GM18870 (cell line): ENCODE measurements at regions not wholly inside any gene's neighbourhood (a gene's known extent, or its start where the extent isn't known, plus 50 kb on each side); places are given as distances from the start of the nearest gene placed in this dataset.

ENCODE experiments used
- ATAC-seq: cut with Tn5 transposase; IDR thresholded peaks from one replicate; pipeline ENCODE4 v1.9.1; 2021; ENCODE audit warnings: moderate library complexity; ENCODE audit not compliant: unreplicated experiment

DNA sequence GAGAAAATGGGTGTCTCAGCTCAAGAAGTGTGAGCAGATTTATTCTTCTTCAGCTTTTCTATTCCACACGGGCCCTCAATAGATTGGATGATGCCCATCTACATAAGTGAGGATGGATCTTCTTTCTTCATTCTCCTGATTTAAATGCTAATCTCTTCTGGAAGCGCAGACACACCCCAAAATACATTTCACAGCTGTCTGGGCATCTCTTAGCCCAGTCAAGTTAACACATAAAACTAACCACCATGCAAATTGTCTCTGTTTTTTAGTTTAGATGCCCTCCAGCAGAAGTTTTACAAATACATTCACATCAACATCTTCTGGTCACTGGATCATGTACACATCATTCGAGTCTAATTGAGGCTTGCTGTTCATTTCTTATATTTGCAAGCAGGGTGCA is 249.0 kb upstream of the VCX3A start:
- ATAC-seq, result no peak

DNA sequence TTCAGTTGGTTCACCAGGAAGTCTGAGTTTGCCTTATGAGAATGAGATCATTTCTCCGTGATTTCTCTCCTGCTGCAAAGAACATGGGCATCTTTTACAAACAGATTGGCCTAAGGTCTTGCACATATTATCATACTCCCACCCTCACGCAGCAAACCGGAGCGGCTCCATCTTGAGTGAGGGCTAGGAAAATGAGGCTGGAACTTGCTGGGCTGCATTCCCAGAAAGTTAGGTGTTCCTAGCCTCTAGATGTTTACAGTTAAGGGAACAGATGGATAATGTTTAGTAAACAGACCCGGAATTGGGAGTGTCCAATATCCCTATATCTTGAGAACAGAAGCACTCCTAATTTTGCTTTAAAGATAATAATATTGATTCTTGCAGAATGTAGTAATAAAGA is 247.9 kb upstream of the VCX3A start:
- ATAC-seq, result no peak

DNA sequence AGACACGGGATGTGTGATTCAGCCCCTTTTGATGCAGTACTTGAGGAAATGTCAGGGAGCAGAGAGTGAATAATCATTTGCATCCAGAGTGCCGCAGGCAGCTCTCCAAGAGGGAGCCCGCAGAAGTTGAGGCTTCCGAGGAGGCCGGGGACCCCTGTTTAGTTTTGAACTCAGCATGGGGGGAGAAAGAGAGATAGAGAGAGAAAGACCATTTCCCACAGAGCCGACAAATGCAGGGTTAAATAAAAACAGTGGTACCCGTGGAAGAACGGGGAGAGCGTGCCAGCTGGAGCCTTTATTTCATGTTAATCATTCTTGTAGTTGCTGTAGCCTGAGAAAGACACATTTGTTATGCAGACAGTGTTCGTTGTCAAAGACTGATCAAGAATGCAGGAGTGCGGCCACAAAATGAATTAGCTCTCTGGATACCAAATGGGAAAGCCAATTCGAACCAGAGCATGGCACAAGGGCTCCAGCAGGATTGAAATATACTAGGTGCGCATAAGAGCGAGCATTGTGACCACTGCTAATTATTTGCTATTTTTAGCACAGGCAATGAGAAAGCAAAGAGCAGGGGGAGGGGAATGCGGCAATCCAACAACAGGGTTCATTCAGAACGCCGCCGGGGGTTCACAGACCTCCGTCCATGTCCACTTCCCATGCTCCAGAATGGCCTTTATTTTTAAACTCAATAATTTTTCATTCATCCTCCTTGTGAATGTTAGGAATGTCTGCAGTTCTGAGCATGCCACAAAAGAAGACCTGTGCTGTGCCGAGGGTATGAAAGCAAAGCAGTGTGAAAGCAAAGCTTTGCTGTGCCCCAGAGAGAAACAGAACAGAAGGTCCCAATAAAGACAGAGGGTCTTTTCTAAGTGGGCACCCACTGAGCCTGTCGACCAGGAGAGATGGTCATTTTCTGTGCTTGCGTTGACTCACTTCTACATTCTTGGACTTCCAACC is 243.9 kb upstream of the VCX3A start:
- ATAC-seq, result no peak

DNA sequence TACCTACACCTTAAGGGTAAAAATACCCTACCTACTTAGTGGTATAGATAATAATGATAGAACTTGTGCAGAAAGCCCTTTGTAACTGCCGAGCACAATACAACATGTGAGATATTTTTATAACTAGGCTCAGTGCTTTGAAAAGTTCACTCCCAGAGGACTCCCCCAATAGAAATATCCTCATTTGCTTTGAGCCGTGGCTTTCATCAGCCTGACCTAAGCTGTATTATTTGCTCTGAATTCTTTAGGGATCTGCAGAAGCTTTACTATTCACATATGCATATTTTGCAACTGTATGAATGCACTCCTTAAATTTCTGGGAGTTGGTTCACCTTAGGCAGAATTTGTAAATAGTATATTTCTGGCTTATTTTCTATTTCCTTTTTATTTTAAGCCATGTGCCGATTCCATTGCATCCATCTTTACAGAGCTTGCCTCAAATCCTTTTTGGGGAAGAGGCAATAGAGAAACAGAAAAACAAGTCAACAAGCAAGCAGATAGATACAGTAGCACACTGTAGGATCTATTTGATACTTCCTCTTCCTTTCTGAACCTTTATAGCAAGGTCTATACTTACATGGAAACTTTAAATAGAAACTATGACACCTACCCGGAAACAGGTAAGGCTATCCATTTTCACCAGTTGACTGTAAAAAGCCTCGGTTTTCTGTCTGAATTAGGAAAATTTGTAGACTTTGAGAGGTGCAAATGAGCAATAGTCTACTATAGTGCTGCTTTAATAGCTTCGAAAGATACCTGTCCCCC is 242.5 kb upstream of the VCX3A start:
- ATAC-seq, result no peak

DNA sequence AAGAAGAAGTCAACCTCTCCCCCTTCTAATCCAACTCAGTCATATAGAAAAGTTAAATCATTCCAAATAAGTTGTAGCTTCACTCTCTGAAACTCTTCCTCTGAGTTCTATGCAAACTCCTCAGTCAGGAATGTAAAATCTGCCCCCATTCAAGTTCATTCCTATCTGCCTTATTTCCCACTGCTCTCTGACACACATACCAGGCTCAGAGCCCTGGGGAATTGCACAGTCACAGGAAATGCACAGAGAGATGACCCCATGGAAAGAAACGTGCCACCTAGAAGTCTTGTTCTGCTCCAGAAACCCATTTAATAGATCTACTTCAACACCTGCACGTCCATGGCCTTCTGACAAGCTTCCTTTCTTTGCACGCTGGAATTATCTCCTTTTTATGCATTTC is 236.0 kb upstream of the VCX3A start:
- ATAC-seq, result no peak

DNA sequence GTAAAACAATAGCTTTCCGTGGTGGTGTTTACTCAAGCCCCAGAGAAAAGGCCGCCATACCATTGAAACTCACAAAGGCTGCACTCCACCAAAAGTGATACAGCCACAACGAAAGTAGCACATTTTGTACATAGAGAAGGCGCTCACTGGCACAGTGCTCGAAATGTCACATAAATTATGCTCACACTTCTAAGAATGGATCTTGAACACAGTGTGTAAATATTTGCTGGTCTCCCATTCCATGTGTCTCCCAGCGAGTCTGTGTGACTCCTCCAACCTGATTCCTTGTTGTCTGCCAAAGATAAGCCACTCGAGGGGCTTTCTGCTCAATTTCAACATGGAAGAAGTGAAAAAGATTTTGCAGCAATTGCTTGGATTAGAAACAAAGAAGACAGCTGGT is 234.0 kb upstream of the VCX3A start:
- ATAC-seq, result no peak

DNA sequence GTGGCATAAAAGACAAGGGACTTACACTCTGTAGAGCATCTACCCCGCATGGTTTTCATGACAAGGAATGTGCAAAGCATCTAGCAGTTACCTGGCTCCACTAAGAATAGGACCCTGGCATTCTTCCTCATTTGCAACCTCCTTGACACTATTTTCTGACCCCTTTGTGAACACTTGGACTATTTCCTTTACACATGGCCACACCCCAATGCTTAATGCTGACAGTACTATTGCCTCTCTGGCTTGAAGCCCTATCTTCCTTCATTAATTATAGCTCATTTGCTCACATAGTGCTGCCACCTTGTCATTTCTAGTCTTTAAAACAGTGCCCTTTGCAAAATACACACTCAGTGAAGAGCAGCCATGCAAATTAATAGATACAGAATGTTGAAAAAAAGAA is 226.3 kb upstream of the VCX3A start:
- ATAC-seq, result no peak

DNA sequence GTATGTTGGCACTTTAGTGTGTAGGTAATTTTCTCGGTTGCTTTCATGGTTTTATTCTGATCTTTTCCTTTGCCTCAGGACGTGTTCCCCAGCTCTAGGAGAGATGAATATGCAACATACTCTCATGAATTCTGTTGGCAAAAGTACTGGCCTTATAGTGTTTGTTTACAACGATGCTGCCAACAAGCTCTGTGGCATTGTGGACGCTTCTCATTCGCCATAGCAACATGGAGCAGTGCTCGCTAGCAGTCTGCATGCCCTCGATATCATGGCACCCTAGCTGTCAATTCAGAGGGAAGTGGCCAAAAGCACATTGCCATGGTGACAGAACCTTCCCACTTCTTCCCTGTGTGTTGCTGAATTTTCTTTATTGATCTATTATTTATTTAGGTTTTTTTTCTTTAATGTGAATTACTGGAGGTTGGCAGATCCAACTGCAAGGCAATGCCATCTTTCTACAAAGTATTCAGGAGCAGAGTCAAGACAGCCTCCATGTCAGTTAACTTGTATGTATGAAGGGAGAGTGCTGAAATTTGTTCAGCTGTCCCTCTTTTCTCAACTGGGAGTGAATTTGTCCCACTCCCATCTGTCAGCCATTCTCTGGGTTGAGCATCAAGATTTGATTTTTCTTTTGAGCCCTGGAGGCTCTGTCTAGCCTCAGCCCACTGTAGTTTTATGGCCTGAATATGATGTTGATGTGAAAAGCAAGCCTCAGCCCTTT is 224.9 kb upstream of the VCX3A start:
- no peak for ATAC-seq

DNA sequence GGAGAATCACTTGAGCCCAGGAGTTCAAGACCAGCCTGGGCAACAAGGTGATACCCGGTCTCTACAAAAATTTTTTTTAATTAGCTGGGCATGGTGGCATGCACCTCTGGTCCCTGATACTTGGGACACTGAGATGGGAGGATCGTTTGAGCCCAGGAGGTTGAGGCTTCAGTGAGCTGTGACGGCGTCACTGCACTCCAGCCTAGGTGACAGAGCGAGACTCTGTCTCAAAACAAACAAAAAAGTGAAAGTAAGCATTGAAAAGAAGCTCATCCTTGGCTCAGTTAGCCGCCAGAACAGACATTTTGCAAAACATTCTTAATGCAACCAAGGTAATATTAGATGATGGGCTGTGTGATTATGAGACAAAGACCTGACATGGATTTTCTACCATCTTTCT is 223.3 kb upstream of the VCX3A start:
- no peak for ATAC-seq

DNA sequence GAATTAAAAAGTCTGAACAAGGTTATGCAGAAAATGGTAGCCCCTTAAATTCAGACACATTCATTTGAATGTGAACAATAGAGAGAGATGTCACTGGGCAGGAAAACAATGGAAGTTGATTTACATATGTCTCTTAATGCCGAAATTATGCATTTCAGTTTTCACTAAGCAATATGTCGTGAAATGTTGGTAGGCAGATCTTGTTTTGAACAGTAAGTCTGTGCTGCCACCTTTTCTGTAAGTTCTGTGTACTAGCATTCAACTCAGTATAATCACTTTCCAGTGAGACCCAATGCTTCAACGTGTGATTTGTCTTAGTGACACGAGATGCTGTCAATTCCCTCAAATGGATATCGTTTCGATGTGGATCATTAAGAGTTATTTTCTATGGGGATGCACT is 222.7 kb upstream of the VCX3A start:
- no peak for ATAC-seq

DNA sequence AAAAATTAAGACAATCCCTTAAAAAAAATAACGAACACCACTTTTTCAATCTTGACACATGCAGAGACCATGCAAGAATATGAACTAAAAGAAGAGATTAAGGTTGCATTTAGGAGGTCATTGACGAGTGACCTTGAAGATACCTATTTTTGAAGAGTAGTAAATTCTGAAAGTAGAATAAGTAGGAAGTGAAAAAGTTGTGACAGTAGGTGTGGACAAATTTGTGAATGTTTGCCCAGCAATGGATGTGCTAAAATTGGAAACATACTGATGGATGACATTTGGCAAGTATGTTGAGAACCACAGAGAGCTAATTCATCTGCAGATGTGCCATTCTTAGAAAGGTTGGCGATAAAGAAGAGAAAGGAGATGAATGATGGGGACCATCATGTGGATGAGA is 213.7 kb upstream of the VCX3A start:
- no peak for ATAC-seq

DNA sequence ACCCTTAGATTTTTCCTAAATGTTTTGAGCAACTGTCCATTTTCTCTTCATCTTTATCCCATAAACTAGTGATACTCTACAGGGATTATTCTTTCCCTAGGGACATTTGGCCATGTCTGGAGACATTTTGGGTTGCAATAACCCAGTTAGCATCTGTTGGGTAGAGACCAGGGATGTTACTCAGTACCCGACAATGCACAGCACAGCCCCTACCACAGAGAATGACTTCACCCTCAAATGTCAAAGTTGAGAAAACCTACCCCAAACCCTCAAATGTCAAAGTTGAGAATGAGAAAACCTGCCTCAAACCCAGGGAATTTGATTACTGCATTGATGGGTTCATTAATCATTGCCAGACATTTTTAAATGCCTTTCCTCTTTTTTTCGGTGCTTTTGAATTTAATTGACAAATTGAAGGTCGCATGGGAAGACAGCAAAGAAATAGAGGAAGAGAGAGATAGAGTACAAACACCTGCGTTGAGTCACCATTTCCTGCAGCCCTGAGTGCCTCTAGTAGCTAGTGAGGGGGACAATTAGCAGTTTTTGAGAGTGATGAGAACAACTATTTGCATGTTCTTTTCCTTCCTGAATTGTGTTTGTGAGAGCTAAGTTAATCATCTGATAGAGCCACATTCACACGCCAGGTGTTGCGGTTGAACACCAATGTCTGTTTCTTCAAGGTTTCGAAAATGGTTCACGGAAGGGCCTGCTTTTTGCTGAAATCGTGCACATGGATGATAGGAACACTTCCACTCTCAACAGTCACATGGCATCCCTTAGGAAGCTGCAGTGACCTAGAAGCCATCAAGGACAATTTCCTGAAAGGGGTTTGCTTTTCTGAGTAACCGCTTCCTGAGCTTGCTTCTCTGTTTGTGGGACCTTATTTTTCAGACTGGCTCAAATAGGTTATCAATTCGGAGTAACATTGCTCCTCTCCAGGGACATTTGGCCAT is 203.9 kb upstream of the VCX3A start:
- ATAC-seq, result peak; percentile 98

DNA sequence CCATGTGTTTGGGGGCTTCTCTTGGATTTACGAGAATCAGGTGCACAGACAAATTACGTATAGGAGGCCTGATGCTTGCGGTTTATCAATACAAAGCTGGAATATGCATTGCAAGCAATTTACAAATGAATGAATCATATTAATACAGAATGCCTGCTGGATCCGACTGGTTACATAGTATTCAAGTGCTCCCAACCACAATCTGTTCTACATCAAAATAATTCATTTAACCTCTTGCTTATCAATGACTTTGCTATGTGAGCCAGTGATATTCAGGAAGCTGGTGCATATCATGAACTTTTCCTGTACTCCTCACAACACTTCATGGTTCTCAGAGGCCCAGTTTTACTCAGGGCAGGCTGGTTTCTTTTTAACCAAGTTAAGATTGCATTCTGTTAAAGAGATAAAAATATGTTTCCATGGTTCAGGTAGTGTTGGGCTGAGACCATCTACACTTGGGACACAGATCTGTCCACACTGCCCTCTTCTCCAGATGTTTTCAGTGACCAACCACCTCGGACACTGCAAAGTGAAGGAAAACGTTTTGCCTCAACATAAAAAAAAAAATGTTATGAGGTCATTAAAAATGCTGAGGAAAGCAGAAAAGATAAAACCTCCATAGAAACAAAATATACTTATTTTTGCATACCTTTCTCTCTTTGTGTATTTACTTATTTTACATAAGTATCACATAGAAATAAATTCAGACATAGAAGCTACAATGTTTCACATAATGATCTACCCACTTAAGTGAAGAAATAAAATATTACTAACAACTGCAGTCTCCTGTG is 200.1 kb upstream of the VCX3A start:
- no peak for ATAC-seq

DNA sequence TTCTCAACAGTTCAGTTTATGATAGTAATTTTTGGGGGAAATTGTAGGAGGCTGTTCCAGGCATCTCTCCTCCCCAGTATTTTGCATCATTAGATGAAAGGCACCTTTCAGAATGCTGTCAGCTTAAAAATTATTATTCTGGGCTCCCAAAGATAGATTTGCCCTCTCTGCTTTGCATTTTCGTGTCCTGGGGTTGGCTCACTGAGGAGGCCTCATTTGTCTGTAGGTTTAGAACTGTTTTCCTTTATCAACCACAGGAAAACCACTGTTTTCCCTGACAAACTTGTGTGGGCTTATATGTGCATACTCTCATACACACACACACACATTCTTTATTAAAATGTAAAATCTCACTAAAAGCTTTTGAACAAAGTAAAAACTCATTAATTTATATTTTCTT is 197.2 kb upstream of the VCX3A start:
- peak; percentile 74 for ATAC-seq

DNA sequence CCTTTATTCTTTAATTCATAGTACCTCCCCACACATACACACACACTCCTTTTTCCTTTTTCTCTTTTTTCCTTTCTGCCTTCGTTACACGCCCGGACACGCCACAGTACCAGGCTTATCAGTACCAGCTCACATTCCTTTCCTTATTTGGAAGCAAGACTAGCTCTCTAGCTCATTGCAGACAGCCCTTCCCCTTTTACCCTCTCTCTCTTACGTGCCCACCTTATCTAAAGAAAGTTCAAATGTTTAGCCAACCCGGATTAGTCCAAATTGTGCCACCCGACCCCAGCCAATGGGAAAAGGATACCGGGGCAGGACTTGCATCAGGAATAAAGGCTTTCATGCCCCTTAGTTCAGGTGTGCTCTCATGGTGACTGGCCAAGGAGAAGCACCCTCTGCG is 194.7 kb upstream of the VCX3A start:
- ATAC-seq, result no peak

DNA sequence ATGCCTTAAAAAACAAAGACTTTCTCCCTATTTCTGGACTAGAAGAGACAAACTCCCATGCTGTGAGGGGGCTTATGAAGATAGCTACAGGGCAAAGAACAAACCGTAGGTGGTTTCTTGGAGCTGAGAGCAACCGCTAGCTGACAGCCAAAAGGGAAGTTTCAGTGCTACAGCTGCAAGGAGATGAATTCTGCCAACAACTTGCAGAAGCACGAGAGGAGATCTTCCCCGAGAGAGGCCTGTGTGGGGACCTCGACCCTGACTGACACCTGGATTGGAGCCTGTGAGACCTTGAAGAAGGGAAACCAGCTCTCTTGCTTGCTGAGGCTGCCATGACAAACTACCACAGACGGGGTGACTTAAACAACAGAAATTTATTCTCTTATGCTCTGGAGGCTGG is 183.8 kb upstream of the VCX3A start:
- ATAC-seq, result no peak

DNA sequence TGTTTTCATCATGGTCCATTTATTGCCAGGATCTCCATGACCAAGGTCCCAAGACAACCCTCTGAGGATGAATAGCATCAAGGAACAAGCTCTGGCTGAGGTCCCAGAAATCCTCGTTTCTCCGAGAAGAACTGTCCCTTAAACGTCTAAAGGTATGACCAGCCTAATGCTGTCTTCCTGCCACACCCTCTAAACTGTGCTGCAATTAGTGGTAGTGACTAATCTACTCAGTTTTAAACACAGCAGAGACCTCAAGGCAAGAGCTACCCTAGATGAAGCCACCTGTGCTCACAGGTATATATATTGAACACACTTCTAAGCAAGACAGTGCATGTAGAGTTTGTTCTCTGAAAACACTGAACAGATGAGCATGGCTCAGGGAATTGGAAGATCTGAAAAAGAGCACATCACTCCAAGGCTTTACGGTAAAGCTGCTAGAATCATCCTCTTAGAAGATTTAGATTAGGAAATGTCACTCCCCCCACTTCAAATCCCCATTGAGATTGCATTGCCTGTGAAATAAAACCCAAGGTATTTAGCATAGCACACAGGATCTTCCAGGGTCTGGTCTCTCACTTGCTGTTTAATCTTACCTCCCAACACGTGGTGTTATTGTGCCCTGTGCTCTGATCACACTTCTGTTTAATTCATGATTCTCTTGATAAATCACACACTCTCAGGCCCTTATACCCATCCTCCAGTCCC is 173.9 kb upstream of the VCX3A start:
- ATAC-seq, result no peak

DNA sequence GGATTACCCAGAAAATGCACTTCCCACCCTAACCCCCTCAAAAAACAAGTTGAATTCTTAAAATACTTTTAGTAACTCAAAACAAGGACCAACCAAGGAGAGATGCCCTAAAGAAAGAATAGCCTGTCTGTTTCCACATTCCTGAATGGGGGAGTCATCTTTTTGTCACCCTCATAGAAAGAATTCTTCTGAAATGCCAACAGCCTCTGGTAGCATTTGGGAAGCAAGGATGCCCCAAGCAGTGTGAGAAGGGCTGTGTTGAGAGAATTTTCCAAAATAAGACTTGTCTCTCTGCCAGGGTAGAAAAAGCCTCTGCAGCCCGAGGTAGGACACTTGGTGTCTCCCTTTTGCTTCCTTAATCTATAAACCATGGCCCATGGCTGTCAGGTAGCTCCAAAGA is 173.1 kb upstream of the VCX3A start:
- ATAC-seq, result no peak

DNA sequence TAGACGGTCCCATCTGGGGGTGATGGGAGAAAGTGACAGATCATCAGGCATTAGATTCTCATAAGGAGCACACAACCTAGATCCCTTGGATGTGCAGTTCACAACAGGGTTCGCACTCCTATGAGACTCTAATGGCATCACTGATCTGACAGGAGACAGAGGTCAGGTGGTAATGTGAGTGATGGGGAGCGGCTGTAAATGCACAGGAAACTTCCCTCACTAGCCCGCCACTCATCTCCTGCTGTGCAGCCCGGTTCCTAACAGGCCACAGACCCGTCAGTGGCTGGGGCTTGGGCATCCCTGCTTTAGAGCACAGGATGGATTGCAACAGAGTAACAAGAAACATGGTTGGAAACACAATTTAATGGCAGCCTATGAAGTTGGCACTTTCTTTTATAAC is 172.6 kb upstream of the VCX3A start:
- ATAC-seq, result no peak
